HG03135 (cell line): ENCODE measurements at regions not wholly inside any gene's neighbourhood (a gene's known extent, or its start where the extent isn't known, plus 50 kb on each side); places are given as distances from the start of the nearest gene placed in this dataset.

ENCODE experiments used
- ATAC-seq: cut with Tn5 transposase; IDR thresholded peaks from one replicate; pipeline ENCODE4 v1.9.1; 2021; ENCODE audit warnings: mild to moderate bottlenecking, moderate library complexity; ENCODE audit not compliant: unreplicated experiment

DNA sequence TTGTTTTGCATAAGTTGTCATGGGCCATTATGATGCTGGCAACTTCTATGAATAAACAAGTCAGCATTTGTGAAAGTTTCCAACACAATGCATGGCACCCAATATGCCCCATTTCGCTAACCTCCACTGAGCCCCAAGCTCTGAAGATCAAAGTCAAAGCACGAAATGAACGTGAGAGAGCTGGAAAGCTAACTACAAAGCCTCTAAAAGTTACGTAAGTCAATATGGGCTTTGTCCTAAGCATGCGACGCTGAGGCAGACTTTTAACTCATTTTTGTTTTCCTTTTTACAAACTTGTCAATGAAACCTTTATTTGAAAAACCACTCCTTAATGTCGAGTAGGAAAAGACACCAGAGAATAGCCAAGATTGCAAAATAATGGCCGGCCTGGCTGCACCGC is 131.6 kb upstream of the NUDT7 start:
- no peak for ATAC-seq

- ATAC-seq = no peak
These were observed 131.0 kb upstream of the NUDT7 start for GRCh38 chr16:77591347-77591746.

GRCh38 chr16:77592021-77592420 is 130.3 kb upstream of the NUDT7 start:
- ATAC-seq = no peak

- no peak for ATAC-seq
These were observed 128.3 kb upstream of the NUDT7 start for GRCh38 chr16:77594057-77594456.

DNA sequence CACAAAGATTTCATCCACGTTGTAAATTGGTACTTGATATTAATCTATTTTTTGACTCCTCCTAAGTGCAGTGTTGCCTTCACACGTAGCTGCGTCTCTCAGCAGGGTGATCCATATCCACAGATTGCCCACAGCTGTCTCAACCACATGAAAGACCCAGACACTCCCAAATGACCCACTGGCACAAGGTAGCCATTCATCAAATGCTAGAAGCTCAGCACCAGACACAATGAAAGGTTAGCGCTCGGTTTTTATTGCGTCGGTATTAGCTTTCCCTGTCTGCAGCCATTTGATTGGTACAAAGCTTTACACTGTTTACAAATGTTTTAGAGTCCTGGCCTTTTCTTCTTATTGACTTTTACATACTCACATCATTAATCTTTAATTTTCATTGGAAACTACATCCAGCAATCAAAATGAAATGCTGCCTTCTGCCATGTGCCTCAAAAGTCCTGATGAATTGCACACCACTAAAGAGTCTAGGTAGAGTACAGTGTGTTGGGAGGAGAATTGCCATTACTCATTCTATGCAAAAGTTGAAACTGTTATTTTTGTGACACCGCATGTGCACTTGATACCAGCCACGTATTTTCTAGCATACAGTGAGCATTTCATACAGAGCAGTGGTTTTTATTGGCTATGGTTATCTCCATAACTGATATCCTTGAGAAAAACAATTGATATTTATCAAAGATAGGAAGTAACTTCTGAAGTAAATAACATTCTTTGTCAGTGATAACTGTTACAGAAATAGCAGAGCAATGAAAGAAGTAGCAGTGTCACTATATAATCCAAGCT is 127.3 kb upstream of the NUDT7 start:
- no peak for ATAC-seq

GRCh38 chr16:77596261-77596660 is 126.1 kb upstream of the NUDT7 start:
- no peak for ATAC-seq

- ATAC-seq = no peak
These were observed 122.4 kb upstream of the NUDT7 start for GRCh38 chr16:77599793-77600415.

- ATAC-seq = no peak
These were observed 121.8 kb upstream of the NUDT7 start for GRCh38 chr16:77600555-77600954.

- ATAC-seq = no peak
These were observed 118.7 kb upstream of the NUDT7 start for GRCh38 chr16:77603656-77604055.

GRCh38 chr16:77610496-77610895 is 111.8 kb upstream of the NUDT7 start:
- ATAC-seq = no peak

DNA sequence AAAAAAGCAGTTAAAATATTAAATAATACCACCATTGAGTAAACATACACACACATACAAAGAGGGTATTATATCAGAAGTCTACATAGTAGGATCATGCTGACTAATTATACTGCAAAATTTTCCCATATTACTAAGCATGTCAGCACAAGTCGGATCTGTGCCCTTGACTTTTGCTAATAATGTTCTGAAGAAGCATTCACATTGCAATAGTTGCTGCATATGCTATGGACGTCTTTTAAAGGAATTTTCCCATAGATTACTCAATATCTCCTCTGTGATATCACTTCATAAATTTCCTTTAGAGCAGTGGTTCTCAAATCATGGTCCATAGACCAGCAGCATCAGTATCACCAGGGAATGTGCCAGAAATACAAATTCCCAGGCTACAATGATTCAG is 110.9 kb upstream of the NUDT7 start:
- no peak for ATAC-seq

DNA sequence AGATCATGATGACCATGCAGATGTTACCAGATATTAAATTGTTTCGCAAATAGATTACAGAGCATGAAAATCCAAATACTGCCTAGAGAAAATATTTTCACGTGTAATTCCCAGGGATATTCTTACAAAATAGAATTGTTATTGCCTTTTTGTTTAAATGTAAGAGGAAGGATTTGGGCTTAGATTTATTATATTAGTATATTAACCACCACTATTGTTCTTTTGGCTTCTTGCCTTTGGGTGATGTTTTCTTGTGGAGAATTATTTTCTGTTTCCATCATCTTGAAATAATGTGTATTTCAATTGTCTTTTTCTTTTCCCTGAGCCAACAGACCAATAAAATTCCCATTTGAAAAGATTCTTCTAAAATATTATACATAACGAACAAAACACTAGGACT is 109.7 kb upstream of the NUDT7 start:
- ATAC-seq = no peak

DNA sequence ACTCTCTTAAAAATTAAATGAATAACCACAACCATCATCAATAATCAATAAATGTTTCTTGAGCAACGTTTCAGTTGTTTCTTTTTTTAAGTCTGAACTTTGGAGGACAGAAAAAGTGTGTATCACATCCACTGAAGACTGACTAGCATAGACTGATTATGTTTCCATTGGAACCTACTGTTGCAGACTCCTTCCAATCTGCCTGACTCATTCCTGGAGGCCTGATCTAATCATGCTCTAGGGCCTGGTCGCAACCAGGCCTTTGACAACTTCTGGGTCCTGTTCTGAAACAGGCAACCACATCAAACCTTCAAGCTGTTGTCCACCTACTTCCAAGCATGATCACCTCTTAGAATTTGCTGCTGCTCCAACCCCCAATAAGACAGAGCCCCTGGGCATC is 109.2 kb upstream of the NUDT7 start:
- ATAC-seq = no peak

DNA sequence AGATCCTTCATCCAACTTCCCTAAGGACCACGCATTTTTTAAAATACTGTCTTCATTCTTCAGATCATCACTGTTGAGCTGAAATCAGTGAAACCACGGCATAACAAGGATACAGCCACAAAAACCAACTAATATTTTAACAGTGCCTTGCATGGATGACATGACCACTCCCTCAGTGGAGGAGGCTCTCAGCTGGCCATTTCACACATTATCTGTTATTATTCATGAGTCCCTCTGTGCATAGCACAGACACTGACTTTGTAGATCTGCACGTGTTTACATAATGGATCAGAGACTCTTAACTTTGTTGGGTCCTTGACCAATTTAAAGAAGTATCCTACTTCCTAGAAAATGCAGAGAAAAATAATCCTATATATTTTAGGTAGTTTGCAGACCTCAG is 104.8 kb upstream of the NUDT7 start:
- no peak for ATAC-seq

- no peak for ATAC-seq
These were observed 104.3 kb upstream of the NUDT7 start for GRCh38 chr16:77617996-77618395.

DNA sequence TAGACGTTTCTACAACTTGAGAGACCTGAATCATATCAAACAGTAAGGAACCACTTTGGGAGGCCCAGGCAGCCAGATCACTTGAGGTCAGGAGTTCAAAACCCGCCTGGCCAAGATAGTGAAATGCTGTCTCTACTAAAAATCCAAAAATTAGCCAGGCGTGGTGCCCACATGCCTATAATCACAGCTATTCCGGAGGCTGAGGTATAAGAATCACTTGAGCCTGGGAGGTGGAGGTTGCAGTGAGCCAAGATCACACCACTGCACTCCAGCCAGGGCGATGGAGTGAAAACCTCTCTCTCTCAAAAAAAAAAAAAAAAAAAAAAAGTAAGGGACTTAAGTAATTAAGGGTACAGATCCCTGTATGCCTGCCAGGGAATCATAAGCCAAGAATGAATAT is 103.4 kb upstream of the NUDT7 start:
- ATAC-seq = no peak

DNA sequence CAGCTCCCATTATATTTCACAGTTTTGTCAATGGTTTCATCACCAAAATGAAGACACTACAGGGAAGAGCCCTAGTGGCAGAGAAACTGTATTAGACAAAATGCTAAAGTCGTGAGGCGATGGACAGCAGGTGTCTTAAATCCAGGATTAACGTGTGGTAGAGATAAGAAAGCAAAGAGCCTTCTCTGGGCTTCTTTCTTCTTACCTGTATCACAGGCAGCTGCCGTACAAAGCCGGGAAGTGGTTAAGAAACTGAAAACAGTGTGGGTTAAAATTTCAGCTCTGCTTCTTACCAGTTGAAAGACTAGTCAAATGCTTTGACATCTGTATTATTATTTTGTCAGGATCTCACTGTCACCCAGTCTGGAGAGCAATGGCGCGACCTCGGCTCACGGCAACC is 98.2 kb upstream of the NUDT7 start:
- no peak for ATAC-seq

- no peak for ATAC-seq
These were observed 85.7 kb upstream of the NUDT7 start for GRCh38 chr16:77636615-77637014.

DNA sequence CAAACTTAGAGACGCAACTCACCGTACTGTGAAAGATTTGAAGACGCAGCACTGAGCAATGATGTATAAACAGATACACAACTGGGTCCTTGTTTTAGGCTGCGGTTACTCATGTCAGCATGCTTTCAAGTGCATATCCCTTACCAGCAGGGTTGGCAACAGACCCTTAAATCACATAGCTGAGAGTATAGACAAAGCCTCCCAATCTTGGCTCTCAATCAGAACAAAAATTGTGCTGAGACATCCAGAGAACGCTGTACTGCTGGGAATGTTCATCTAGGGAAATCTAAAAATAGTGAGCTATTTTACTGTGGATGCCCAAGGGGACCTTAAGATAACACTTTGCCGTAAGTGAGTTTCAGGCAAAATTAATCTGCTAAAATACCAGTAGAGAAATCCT is 84.4 kb upstream of the NUDT7 start:
- ATAC-seq = no peak

- no peak for ATAC-seq
These were observed 79.1 kb upstream of the NUDT7 start for GRCh38 chr16:77643176-77643575.

- ATAC-seq = no peak
These were observed 76.5 kb upstream of the NUDT7 start for GRCh38 chr16:77645764-77646163.

- ATAC-seq = no peak
These were observed 74.6 kb upstream of the NUDT7 start for GRCh38 chr16:77647726-77648125.

GRCh38 chr16:77650761-77651160 is 71.6 kb upstream of the NUDT7 start:
- no peak for ATAC-seq
